HCT116 (cell line): ENCODE measurements at regions not wholly inside any gene's neighbourhood (a gene's known extent, or its start where the extent isn't known, plus 50 kb on each side); places are given as distances from the start of the nearest gene placed in this dataset.

Source experiments
- ATAC-seq: fragments of 200-7000 bp; cut with Tn5 transposase; 2 replicates; pipeline ENCODE4 v1.9.1; 2020; ENCODE audit warnings: mild to moderate bottlenecking, moderate library complexity
- BruUV-seq: library from RNA; stranded (reverse); fragments of 400-500 nt; replicated peaks from 2 replicates; lab custom pipeline; 2021; lab: Mats Ljungman, UMichigan
- CTCF ChIA-PET: fragments of 300-600 bp; sonication (Branson Sonifier 250); formaldehyde crosslinking; loops from one replicate; lab custom pipeline; 2021; ENCODE audit warnings: antibody characterized with exemption; lab: Charles Lee
- POLR2A ChIA-PET: fragments of 300-600, 350-600 bp; sonication (Branson Sonifier 250); formaldehyde crosslinking; loops from one replicate; lab custom pipeline; 2021; ENCODE audit warnings: antibody characterized with exemption; lab: Charles Lee
- RAD21 ChIA-PET, 2 experiments: fragments of 300-600 bp; sonication (Branson Sonifier 250); formaldehyde crosslinking; loops; one replicate each; lab custom pipeline; 2023; ENCODE audit warnings: low total read pairs in 2 of 2; ENCODE audit not compliant: uncharacterized antibody in 2 of 2, unreplicated experiment in 2 of 2, low non-redundant PET in 1 of 2; lab: Charles Lee
- DNase-seq: peaks from one replicate; pipeline ENCODE4 v3.0.0-alpha.2; 2010; ENCODE audit warnings: low read depth, low spot score
- H2AFZ ChIP-seq: fragments of 200-600 bp; shearing (Covaris generic), sonication (generic); 2 replicates; pipeline ENCODE4 v1.6.1; 2017; ENCODE audit warnings: low read depth, mixed run types, mixed read lengths, antibody characterized with exemption, low read length; ENCODE audit not compliant: poor library complexity, severe bottlenecking
- H3K27ac ChIP-seq: 2 replicates; pipeline ENCODE4 v1.5.1; 2012; ENCODE audit warnings: low read depth, low read length
- H3K27me3 ChIP-seq: fragments of 200-600 bp; sonication (generic); 2 replicates; pipeline ENCODE4 v1.6.1; 2016; ENCODE audit warnings: mixed run types, low read length, mixed read lengths; ENCODE audit not compliant: insufficient read depth
- H3K36me3 ChIP-seq, 2 experiments: fragments of 200-500 bp in 1 of 2; fragments of 200-600 bp in 1 of 2; sonication (Bioruptor generic) in 1 of 2; sonication (generic) in 1 of 2; 2 replicates each; pipeline versions ENCODE4 v1.5.1 to v1.6.1; 2014 to 2016; ENCODE audit warnings: low read length in 2 of 2, inconsistent platforms in 1 of 2, mixed read lengths in 1 of 2, mixed run types in 1 of 2; ENCODE audit not compliant: insufficient read depth in 2 of 2, control insufficient read depth in 1 of 2
- H3K4me1 ChIP-seq, 2 experiments: fragments of 200-600 bp in 1 of 2; sonication (generic) in 1 of 2; 2 replicates each; pipeline versions ENCODE4 v1.5.1 to v1.6.1; 2012 to 2017; ENCODE audit warnings: low read length in 2 of 2, inconsistent platforms in 1 of 2, mild to moderate bottlenecking in 1 of 2, mixed read lengths in 1 of 2, mixed run types in 1 of 2, moderate library complexity in 1 of 2; ENCODE audit not compliant: insufficient read depth in 2 of 2, control insufficient read depth in 1 of 2
- H3K4me2 ChIP-seq: fragments of 200-600 bp; sonication (generic); 2 replicates; pipeline ENCODE4 v1.6.1; 2017; ENCODE audit warnings: mixed run types, low read length, mixed read lengths
- H3K4me3 ChIP-seq, 2 experiments: fragments of 200-600 bp in 1 of 2; sonication (generic) in 1 of 2; replicated peaks in 1 of 2; 2 replicates each; pipeline ENCODE4 v1.5.1; 2011 to 2016; ENCODE audit warnings: low read length in 2 of 2, control low read depth in 1 of 2, low read depth in 1 of 2, mild to moderate bottlenecking in 1 of 2, mixed read lengths in 1 of 2, mixed run types in 1 of 2
- H3K79me2 ChIP-seq: fragments of 200-600 bp; sonication (generic); 2 replicates; pipeline ENCODE4 v1.6.1; 2017; ENCODE audit warnings: mild to moderate bottlenecking, mixed run types, low read length, moderate library complexity, mixed read lengths; ENCODE audit not compliant: insufficient read depth
- H3K9ac ChIP-seq: fragments of 200-600 bp; sonication (generic); 2 replicates; pipeline ENCODE4 v1.6.1; 2016; ENCODE audit warnings: low read length, mixed read lengths
- H3K9me2 ChIP-seq: fragments of 200-600 bp; sonication (generic), shearing (Covaris generic); 2 replicates; pipeline ENCODE4 v1.6.1; 2017; ENCODE audit warnings: mixed run types, mild to moderate bottlenecking, moderate library complexity; ENCODE audit not compliant: insufficient read depth
- H3K9me3 ChIP-seq, 2 experiments: fragments of 200-500 bp in 1 of 2; fragments of 200-600 bp in 1 of 2; sonication (Bioruptor generic) in 1 of 2; sonication (generic) in 1 of 2; 2 replicates each; pipeline ENCODE4 v1.6.1; 2014 to 2017; ENCODE audit warnings: low read length in 2 of 2, mixed read lengths in 2 of 2, inconsistent platforms in 1 of 2, low read depth in 1 of 2, mild to moderate bottlenecking in 1 of 2, mixed run types in 1 of 2, moderate library complexity in 1 of 2; ENCODE audit not compliant: control insufficient read depth in 1 of 2, insufficient read depth in 1 of 2
- H4K20me1 ChIP-seq: fragments of 200-600 bp; sonication (generic), shearing (Covaris generic); 2 replicates; pipeline ENCODE4 v1.6.1; 2017; ENCODE audit warnings: mixed run types, mild to moderate bottlenecking, moderate library complexity; ENCODE audit not compliant: insufficient read depth
- CBX3 ChIP-seq: IDR thresholded peaks from 2 replicates; pipeline ENCODE4 v1.6.1; 2012; ENCODE audit warnings: low read depth
- CEBPB ChIP-seq: IDR thresholded peaks from 2 replicates; pipeline ENCODE4 v1.6.1; 2012; ENCODE audit warnings: low read depth
- EGR1 ChIP-seq: IDR thresholded peaks from 2 replicates; pipeline ENCODE4 v1.6.1; 2012; ENCODE audit warnings: low read depth
- ELF1 ChIP-seq: IDR thresholded peaks from 2 replicates; pipeline ENCODE4 v1.6.1; 2012; ENCODE audit warnings: low read depth, borderline replicate concordance
- FOSL1 ChIP-seq: IDR thresholded peaks from 2 replicates; pipeline ENCODE4 v1.6.1; 2012; ENCODE audit warnings: low read depth
- JUND ChIP-seq: IDR thresholded peaks from 2 replicates; pipeline ENCODE4 v1.6.1; 2012
- POLR2A ChIP-seq: IDR thresholded peaks from 2 replicates; pipeline ENCODE4 v1.7.0; 2011; ENCODE audit warnings: borderline replicate concordance; ENCODE audit not compliant: insufficient read depth, insufficient read length; ENCODE audit errors: extremely low read depth
- POLR2AphosphoS5 ChIP-seq: IDR thresholded peaks from 2 replicates; pipeline ENCODE4 v1.6.1; 2011; ENCODE audit warnings: mild to moderate bottlenecking, low read depth, low read length, moderate library complexity
- RAD21 ChIP-seq: IDR thresholded peaks from 2 replicates; pipeline ENCODE4 v1.6.1; 2012; ENCODE audit warnings: low read depth, mild to moderate bottlenecking
- SIN3A ChIP-seq: IDR thresholded peaks from 2 replicates; pipeline ENCODE4 v1.6.1; 2012; ENCODE audit warnings: low read depth
- SP1 ChIP-seq: IDR thresholded peaks from 2 replicates; pipeline ENCODE4 v1.6.1; 2012; ENCODE audit warnings: low read depth
- SRF ChIP-seq: IDR thresholded peaks from 2 replicates; pipeline ENCODE4 v1.6.1; 2012; ENCODE audit warnings: low read depth
- YY1 ChIP-seq: IDR thresholded peaks from 2 replicates; pipeline ENCODE4 v1.6.1; 2011; ENCODE audit warnings: low read length, low read depth, moderate library complexity, mild to moderate bottlenecking; ENCODE audit not compliant: insufficient replicate concordance; ENCODE audit errors: extremely low read depth
- ZFX ChIP-seq: fragments of 450-650 bp; IDR thresholded peaks from 2 replicates; pipeline ENCODE4 v1.6.1; 2017
- ZNF274 ChIP-seq: fragments of 200-500 bp; sonication (Bioruptor generic); IDR thresholded peaks from 2 replicates; pipeline ENCODE4 v1.6.1; 2014; ENCODE audit warnings: mild to moderate bottlenecking, low read depth, low read length, inconsistent platforms
- intact Hi-C: fragments of 100-400 bp; cut with micrococcal nuclease; formaldehyde crosslinking; loops from 2 replicates; pipeline ENCODE4 v1.10.0; 2022
- TF ChIP-seq, protein P1 (sequence below): IDR thresholded peaks from 2 replicates; pipeline ENCODE4 v1.6.1; 2012; ENCODE audit warnings: low read depth
- TF ChIP-seq, protein P2 (sequence below): IDR thresholded peaks from 2 replicates; pipeline ENCODE4 v1.6.1; 2011; ENCODE audit warnings: mild to moderate bottlenecking, low read length, moderate library complexity; ENCODE audit not compliant: insufficient replicate concordance; ENCODE audit errors: extremely low read depth
- TF ChIP-seq, protein P3 (sequence below): IDR thresholded peaks from 2 replicates; pipeline ENCODE4 v1.6.1; 2012

DNA sequence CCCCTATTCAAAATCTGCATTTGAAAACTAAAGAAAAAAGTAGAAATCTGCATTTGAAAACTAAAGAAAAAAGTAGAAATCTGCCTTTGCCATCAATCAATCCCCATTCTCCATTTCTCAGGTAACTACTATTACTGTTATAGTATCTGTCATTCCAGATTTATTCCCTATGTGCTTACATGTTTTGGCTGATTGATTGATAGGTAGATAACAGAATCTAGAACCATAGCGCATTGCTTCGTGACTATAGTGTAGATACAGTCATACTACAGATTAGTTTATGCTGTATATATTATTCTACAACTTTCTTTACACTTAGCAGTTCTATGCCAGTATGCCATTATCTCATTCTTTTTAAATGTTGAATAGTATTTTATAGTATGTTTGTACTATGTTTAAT lies 163.0 kb downstream of the SIM1 start:
- Histone ChIP-seq H4K20me1 (no peaks in the 10 kb centered on the region), H3K27ac (no peak overlapping the region), H3K36me3 (no peaks in the 10 kb centered on the region), H3K4me3 (no peak overlapping the region), H3K9me2 (no peaks in the 10 kb centered on the region), H2AFZ (peak overlapping the region; percentile 92), H3K4me2 (no peak overlapping the region), H3K9ac (no peak overlapping the region), H3K9me3 (no peaks in the 10 kb centered on the region), H3K4me1 (peaks cover 38 to 65% of the 10 kb centered on the region in 2 experiments), H3K79me2 (no peaks in the 10 kb centered on the region), H3K27me3 (no peaks in the 10 kb centered on the region)
- BruUV-seq, result no TSS peak
- ChIA-PET POLR2A (no interaction called here), CTCF (no interaction called here), RAD21 (no interaction called here)
- DNase-seq, result no peak
- no peak for TF ChIP-seq RAD21
- no peak for TF ChIP-seq CEBPB
- TF ChIP-seq, protein P1, sequence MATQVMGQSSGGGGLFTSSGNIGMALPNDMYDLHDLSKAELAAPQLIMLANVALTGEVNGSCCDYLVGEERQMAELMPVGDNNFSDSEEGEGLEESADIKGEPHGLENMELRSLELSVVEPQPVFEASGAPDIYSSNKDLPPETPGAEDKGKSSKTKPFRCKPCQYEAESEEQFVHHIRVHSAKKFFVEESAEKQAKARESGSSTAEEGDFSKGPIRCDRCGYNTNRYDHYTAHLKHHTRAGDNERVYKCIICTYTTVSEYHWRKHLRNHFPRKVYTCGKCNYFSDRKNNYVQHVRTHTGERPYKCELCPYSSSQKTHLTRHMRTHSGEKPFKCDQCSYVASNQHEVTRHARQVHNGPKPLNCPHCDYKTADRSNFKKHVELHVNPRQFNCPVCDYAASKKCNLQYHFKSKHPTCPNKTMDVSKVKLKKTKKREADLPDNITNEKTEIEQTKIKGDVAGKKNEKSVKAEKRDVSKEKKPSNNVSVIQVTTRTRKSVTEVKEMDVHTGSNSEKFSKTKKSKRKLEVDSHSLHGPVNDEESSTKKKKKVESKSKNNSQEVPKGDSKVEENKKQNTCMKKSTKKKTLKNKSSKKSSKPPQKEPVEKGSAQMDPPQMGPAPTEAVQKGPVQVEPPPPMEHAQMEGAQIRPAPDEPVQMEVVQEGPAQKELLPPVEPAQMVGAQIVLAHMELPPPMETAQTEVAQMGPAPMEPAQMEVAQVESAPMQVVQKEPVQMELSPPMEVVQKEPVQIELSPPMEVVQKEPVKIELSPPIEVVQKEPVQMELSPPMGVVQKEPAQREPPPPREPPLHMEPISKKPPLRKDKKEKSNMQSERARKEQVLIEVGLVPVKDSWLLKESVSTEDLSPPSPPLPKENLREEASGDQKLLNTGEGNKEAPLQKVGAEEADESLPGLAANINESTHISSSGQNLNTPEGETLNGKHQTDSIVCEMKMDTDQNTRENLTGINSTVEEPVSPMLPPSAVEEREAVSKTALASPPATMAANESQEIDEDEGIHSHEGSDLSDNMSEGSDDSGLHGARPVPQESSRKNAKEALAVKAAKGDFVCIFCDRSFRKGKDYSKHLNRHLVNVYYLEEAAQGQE, result no peak
- TF ChIP-seq FOSL1, result no peak
- TF ChIP-seq, protein P2, sequence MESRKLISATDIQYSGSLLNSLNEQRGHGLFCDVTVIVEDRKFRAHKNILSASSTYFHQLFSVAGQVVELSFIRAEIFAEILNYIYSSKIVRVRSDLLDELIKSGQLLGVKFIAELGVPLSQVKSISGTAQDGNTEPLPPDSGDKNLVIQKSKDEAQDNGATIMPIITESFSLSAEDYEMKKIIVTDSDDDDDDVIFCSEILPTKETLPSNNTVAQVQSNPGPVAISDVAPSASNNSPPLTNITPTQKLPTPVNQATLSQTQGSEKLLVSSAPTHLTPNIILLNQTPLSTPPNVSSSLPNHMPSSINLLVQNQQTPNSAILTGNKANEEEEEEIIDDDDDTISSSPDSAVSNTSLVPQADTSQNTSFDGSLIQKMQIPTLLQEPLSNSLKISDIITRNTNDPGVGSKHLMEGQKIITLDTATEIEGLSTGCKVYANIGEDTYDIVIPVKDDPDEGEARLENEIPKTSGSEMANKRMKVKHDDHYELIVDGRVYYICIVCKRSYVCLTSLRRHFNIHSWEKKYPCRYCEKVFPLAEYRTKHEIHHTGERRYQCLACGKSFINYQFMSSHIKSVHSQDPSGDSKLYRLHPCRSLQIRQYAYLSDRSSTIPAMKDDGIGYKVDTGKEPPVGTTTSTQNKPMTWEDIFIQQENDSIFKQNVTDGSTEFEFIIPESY, result no peak
- TF ChIP-seq EGR1, result no peak
- no peak for TF ChIP-seq SIN3A
- no peak for TF ChIP-seq SP1
- no peak for TF ChIP-seq ZFX
- TF ChIP-seq SRF, result no peak
- TF ChIP-seq POLR2A, result no peak
- TF ChIP-seq YY1, result no peak
- TF ChIP-seq ELF1, result no peak
- no peak for TF ChIP-seq ZNF274
- TF ChIP-seq, protein P3, sequence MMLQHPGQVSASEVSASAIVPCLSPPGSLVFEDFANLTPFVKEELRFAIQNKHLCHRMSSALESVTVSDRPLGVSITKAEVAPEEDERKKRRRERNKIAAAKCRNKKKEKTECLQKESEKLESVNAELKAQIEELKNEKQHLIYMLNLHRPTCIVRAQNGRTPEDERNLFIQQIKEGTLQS, result no peak
- TF ChIP-seq JUND, result no peak
- TF ChIP-seq CBX3, result no peak
- TF ChIP-seq POLR2AphosphoS5, result no peak
- intact Hi-C loops, result no loop called here
- no peak for ATAC-seq
